ENCODE measurements at regions not wholly inside any gene's neighbourhood (a gene's known extent, or its start where the extent isn't known, plus 50 kb on each side); places are given as distances from the start of the nearest gene placed in this dataset.
"Not testable (repeated sequence)": the region's sequence is repeated elsewhere in the genome, so short reads cannot be mapped to it uniquely, and the experiment has no call there.

- TF ChIP-seq CTCF, POLR2A (IDR thresholded peaks at IDR 0.05): not testable (repeated sequence)
Measured at GRCh38 chr9:41787270-41787669, 342.0 kb downstream of the CNTNAP3B start.
